ENCODE measurements at regions not wholly inside any gene's neighbourhood (a gene's known extent, or its start where the extent isn't known, plus 50 kb on each side); places are given as distances from the start of the nearest gene placed in this dataset.
"Not testable (repeated sequence)": the region's sequence is repeated elsewhere in the genome, so short reads cannot be mapped to it uniquely, and the experiment has no call there.

DNA sequence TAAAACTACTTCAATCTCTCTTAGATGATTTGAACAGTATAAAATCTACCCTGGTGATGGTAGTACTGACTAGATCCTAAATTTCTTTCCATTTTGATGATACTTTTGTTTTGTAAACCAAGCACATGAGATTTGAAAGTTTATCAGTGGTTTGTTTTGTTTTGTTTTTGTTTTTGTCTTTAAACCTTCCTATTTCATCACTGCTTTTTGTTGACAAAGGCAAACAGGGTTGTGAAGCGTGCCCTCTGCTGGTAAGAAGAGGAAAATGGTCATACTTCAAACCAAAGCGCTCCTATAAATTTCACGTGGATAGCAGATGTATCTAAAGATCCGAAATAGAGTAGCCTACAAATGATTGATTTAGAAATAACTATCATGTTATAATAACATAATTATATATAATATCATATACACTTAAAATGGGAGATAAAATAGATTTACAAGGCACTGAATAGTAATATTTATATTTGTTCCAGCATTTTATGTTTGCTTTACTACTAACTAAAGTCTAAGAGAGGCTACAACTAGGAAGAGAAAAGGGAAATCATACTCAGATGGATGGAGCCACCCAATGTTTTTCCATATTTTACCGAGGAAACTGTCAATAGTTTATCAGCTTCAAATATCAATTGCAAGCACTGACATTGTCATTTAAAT is 254.0 kb upstream of the USP15 start:
- H3K36me3 Mint-ChIP-seq (ENCODE audit: insufficient read depth, unreplicated experiment): no peaks in the 10 kb centered on the region
- POLR2A ChIA-PET: no interaction called here
- peak; percentile 53 for TF ChIP-seq CTCF (IDR thresholded peaks at IDR 0.05; ENCODE audit: unreplicated experiment)
- intact Hi-C loops (cut with micrococcal nuclease): loop anchor here (2.0 to 5.0 kb wide), 2 partner anchors 116 to 187 kb away; a partner anchor contains a TSS
- no peak overlapping the region for H3K27ac Mint-ChIP-seq (ENCODE audit: low read depth, unreplicated experiment)
- H3K4me1 Mint-ChIP-seq (ENCODE audit: insufficient read depth, unreplicated experiment): no peaks in the 10 kb centered on the region
- CTCF ChIA-PET: interaction anchor here (0.6 to 1.8 kb wide), 9 partner anchors 8 to 1444 kb away, joined by 3 to 5 read pairs (median 3); no protein-coding TSS in a partner anchor
- H3K4me3 Mint-ChIP-seq (ENCODE audit: unreplicated experiment): no peak overlapping the region
- no TSS peak for BruUV-seq (replicated peaks)
- no peaks in the 10 kb centered on the region for H3K9me3 Mint-ChIP-seq (ENCODE audit: unreplicated experiment)
- DNase-seq (ENCODE audit: unreplicated experiment): peak; percentile 63
- no peaks in the 10 kb centered on the region for H3K27me3 Mint-ChIP-seq (ENCODE audit: insufficient read depth, unreplicated experiment)

GRCh38 chr12:62008703-62009102 is 251.5 kb upstream of the USP15 start:
- CTCF ChIA-PET: no interaction called here

GRCh38 chr12:62009445-62009844 is 250.8 kb upstream of the USP15 start:
- Mint-ChIP-seq H3K36me3 (ENCODE audit: insufficient read depth, unreplicated experiment) (no peaks in the 10 kb centered on the region), H3K9me3 (ENCODE audit: unreplicated experiment) (no peaks in the 10 kb centered on the region), H3K4me1 (ENCODE audit: insufficient read depth, unreplicated experiment) (no peaks in the 10 kb centered on the region), H3K27ac (ENCODE audit: low read depth, unreplicated experiment) (no peak overlapping the region), H3K4me3 (ENCODE audit: unreplicated experiment) (no peak overlapping the region), H3K27me3 (ENCODE audit: insufficient read depth, unreplicated experiment) (no peaks in the 10 kb centered on the region)
- no TSS peak for BruUV-seq (replicated peaks)
- CTCF ChIA-PET: interaction anchor here (0.6 kb wide), 1 partner anchor 45 kb away, joined by 3 read pairs; no protein-coding TSS in a partner anchor
- intact Hi-C loops (cut with micrococcal nuclease): loop anchor here (5.0 kb wide), 1 partner anchor 113 kb away; no protein-coding TSS in a partner anchor
- no peak for TF ChIP-seq CTCF (IDR thresholded peaks at IDR 0.05; ENCODE audit: unreplicated experiment)
- DNase-seq (ENCODE audit: unreplicated experiment): no peak
- POLR2A ChIA-PET: no interaction called here

More at GRCh38 chr12:62008703-62009102, 251.5 kb upstream of the USP15 start:
- Mint-ChIP-seq H3K4me1 (ENCODE audit: insufficient read depth, unreplicated experiment) (no peaks in the 10 kb centered on the region), H3K4me3 (ENCODE audit: unreplicated experiment) (no peak overlapping the region), H3K9me3 (ENCODE audit: unreplicated experiment) (no peaks in the 10 kb centered on the region), H3K27me3 (ENCODE audit: insufficient read depth, unreplicated experiment) (no peaks in the 10 kb centered on the region), H3K36me3 (ENCODE audit: insufficient read depth, unreplicated experiment) (no peaks in the 10 kb centered on the region), H3K27ac (ENCODE audit: low read depth, unreplicated experiment) (no peak overlapping the region)
- no peak for DNase-seq (ENCODE audit: unreplicated experiment)
- intact Hi-C loops (cut with micrococcal nuclease): loop anchor here (5.0 kb wide), 1 partner anchor 114 kb away; no protein-coding TSS in a partner anchor
- no TSS peak for BruUV-seq (replicated peaks)
- POLR2A ChIA-PET: interaction anchor here (0.6 kb wide), 1 partner anchor 202 kb away, joined by 3 read pairs; no protein-coding TSS in a partner anchor
- no peak for TF ChIP-seq CTCF (IDR thresholded peaks at IDR 0.05; ENCODE audit: unreplicated experiment)

- H3K4me1 Mint-ChIP-seq (ENCODE audit: insufficient read depth, unreplicated experiment); H3K27me3 Mint-ChIP-seq (ENCODE audit: insufficient read depth, unreplicated experiment); CTCF ChIA-PET; H3K9me3 Mint-ChIP-seq (ENCODE audit: unreplicated experiment); H3K36me3 Mint-ChIP-seq (ENCODE audit: insufficient read depth, unreplicated experiment); H3K27ac Mint-ChIP-seq (ENCODE audit: low read depth, unreplicated experiment); POLR2A ChIA-PET; intact Hi-C loops (cut with micrococcal nuclease); BruUV-seq (replicated peaks); H3K4me3 Mint-ChIP-seq (ENCODE audit: unreplicated experiment); DNase-seq (ENCODE audit: unreplicated experiment): not testable (repeated sequence)
Observed at GRCh38 chr12:62010331-62010906, 249.8 kb upstream of the USP15 start.

DNA sequence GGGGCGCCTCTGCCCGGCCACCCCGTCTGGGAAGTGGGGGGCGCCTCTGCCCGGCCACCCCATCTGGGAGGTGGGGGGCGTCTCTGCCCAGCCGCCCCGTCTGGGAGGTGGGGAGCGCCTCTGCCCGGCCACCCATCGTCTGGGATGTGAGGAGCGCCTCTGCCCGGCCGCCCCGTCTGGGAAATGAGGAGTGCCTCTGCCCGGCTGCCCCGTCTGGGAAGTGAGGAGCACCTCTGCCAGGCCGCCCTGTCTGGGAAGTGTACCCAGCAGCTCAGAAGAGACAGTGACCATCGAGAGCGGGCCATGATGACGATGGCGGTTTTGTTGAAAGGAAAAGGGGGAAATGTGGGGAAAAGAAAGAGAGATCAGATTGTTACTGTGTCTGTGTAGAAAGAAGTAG is 249.2 kb upstream of the USP15 start:
- H3K9me3 Mint-ChIP-seq (ENCODE audit: unreplicated experiment); DNase-seq (ENCODE audit: unreplicated experiment); H3K36me3 Mint-ChIP-seq (ENCODE audit: insufficient read depth, unreplicated experiment); POLR2A ChIA-PET; H3K4me1 Mint-ChIP-seq (ENCODE audit: insufficient read depth, unreplicated experiment); intact Hi-C loops (cut with micrococcal nuclease); H3K27me3 Mint-ChIP-seq (ENCODE audit: insufficient read depth, unreplicated experiment); H3K4me3 Mint-ChIP-seq (ENCODE audit: unreplicated experiment); H3K27ac Mint-ChIP-seq (ENCODE audit: low read depth, unreplicated experiment); CTCF ChIA-PET; BruUV-seq (replicated peaks): not testable (repeated sequence)

Measured in MCF 10A (cell line).